OCI-LY7 (cell line): ENCODE measurements at regions not wholly inside any gene's neighbourhood (a gene's known extent, or its start where the extent isn't known, plus 50 kb on each side); places are given as distances from the start of the nearest gene placed in this dataset.

ENCODE experiments used
- BruUV-seq: library from RNA; stranded (reverse); fragments of 400-500 nt; replicated peaks from 2 replicates; lab custom pipeline; 2021; lab: Mats Ljungman, UMichigan
- CTCF ChIA-PET: fragments of 300-600 bp; sonication (Branson Sonifier 250); formaldehyde crosslinking; loops from one replicate; lab custom pipeline; 2022; ENCODE audit warnings: antibody characterized with exemption; ENCODE audit not compliant: unreplicated experiment; lab: Charles Lee
- POLR2A ChIA-PET: fragments of 300-600 bp; sonication (Branson Sonifier 250); formaldehyde crosslinking; loops from one replicate; lab custom pipeline; 2022; ENCODE audit warnings: antibody characterized with exemption; lab: Charles Lee
- DNase-seq: peaks from one replicate; pipeline ENCODE4 v3.0.0-alpha.2; 2015; ENCODE audit warnings: low spot score
- H2AFZ ChIP-seq: fragments of 200-600 bp; sonication (generic), shearing (Covaris generic); 2 replicates; pipeline ENCODE4 v1.6.1; 2014; ENCODE audit warnings: mild to moderate bottlenecking, antibody characterized with exemption, low read length, moderate library complexity
- H3K27ac ChIP-seq: fragments of 200-600 bp; sonication (generic); 2 replicates; pipeline ENCODE4 v1.5.1; 2014; ENCODE audit warnings: mixed run types, low read depth, mild to moderate bottlenecking, moderate library complexity, low read length, inconsistent platforms; ENCODE audit not compliant: poor library complexity, severe bottlenecking
- H3K36me3 ChIP-seq: fragments of 200-600 bp; sonication (generic); 2 replicates; pipeline ENCODE4 v1.6.1; 2014; ENCODE audit warnings: mild to moderate bottlenecking, antibody characterized with exemption, low read length, moderate library complexity, mixed read lengths; ENCODE audit not compliant: insufficient read depth
- H3K4me1 ChIP-seq: fragments of 200-600 bp; sonication (generic); 2 replicates; pipeline ENCODE4 v1.5.1; 2014; ENCODE audit warnings: mild to moderate bottlenecking, low read length; ENCODE audit not compliant: insufficient read depth, poor library complexity, severe bottlenecking
- H3K4me2 ChIP-seq: fragments of 200-600 bp; sonication (generic); 2 replicates; pipeline ENCODE4 v1.6.1; 2014; ENCODE audit warnings: mild to moderate bottlenecking, low read length
- H3K4me3 ChIP-seq: fragments of 200-600 bp; sonication (generic); 2 replicates; pipeline ENCODE4 v1.5.1; 2014; ENCODE audit warnings: mild to moderate bottlenecking, low read depth, low read length; ENCODE audit not compliant: poor library complexity, severe bottlenecking
- H3K79me2 ChIP-seq: fragments of 200-600 bp; sonication (generic); 2 replicates; pipeline ENCODE4 v1.6.1; 2016; ENCODE audit warnings: low read depth, mild to moderate bottlenecking, low read length, moderate library complexity, mixed read lengths; ENCODE audit not compliant: insufficient read depth
- H3K9me2 ChIP-seq: fragments of 200-600 bp; sonication (generic); 2 replicates; pipeline ENCODE4 v1.6.1; 2016; ENCODE audit warnings: mild to moderate bottlenecking, low read length, mixed read lengths; ENCODE audit not compliant: insufficient read depth
- H3K9me3 ChIP-seq: fragments of 200-600 bp; sonication (generic); 2 replicates; pipeline ENCODE4 v1.6.1; 2014; ENCODE audit warnings: mild to moderate bottlenecking, mixed run types, low read length, mixed read lengths
- H4K20me1 ChIP-seq: fragments of 200-600 bp; sonication (generic); 2 replicates; pipeline ENCODE4 v1.6.1; 2014; ENCODE audit warnings: mild to moderate bottlenecking, antibody characterized with exemption, low read length, moderate library complexity, mixed read lengths; ENCODE audit not compliant: insufficient read depth
- CTCF ChIP-seq: fragments of 200-600 bp; sonication (generic); conservative IDR thresholded peaks from 2 replicates; pipeline ENCODE4 v1.5.1; 2014; ENCODE audit warnings: mild to moderate bottlenecking, antibody characterized with exemption, low read length, moderate library complexity, mixed read lengths
- EZH2phosphoT487 ChIP-seq: fragments of 200-600 bp; sonication (generic); IDR thresholded peaks from 2 replicates; pipeline ENCODE4 v1.6.1; 2018; ENCODE audit warnings: low read depth, borderline replicate concordance, mild to moderate bottlenecking, mixed run types, antibody characterized with exemption, low read length, moderate library complexity, mixed read lengths
- intact Hi-C: fragments of 100-400 bp; cut with micrococcal nuclease; formaldehyde crosslinking; loops from one replicate; pipeline ENCODE4 v1.10.0; 2022; ENCODE audit not compliant: unreplicated experiment

GRCh38 chr9:102867488-102867887 is 127.6 kb upstream of the CYLC2 start:
- BruUV-seq: no TSS peak
- H3K9me2 ChIP-seq: no peaks in the 10 kb centered on the region
- no peaks in the 10 kb centered on the region for H3K9me3 ChIP-seq
- no peaks in the 10 kb centered on the region for H3K36me3 ChIP-seq
- no peak for TF ChIP-seq EZH2phosphoT487
- TF ChIP-seq CTCF: no peak
- H2AFZ ChIP-seq: no peak overlapping the region
- no peaks in the 10 kb centered on the region for H3K4me1 ChIP-seq
- ChIA-PET POLR2A (no interaction called here), CTCF (no interaction called here)
- intact Hi-C loops: no loop called here
- no peak overlapping the region for H3K4me3 ChIP-seq
- no peak for DNase-seq
- no peaks in the 10 kb centered on the region for H3K79me2 ChIP-seq
- no peaks in the 10 kb centered on the region for H4K20me1 ChIP-seq
- no peak overlapping the region for H3K4me2 ChIP-seq
- no peak overlapping the region for H3K27ac ChIP-seq

GRCh38 chr9:102862478-102862877 is 132.7 kb upstream of the CYLC2 start:
- intact Hi-C loops: no loop called here
- ChIA-PET POLR2A (no interaction called here), CTCF (no interaction called here)
- no peaks in the 10 kb centered on the region for H3K36me3 ChIP-seq
- no peaks in the 10 kb centered on the region for H4K20me1 ChIP-seq
- H3K4me3 ChIP-seq: no peak overlapping the region
- no peak overlapping the region for H3K27ac ChIP-seq
- H3K79me2 ChIP-seq: no peaks in the 10 kb centered on the region
- TF ChIP-seq CTCF (no peak), EZH2phosphoT487 (no peak)
- no peak overlapping the region for H3K4me2 ChIP-seq
- H3K9me2 ChIP-seq: no peaks in the 10 kb centered on the region
- DNase-seq: no peak
- no peaks in the 10 kb centered on the region for H3K4me1 ChIP-seq
- H3K9me3 ChIP-seq: no peaks in the 10 kb centered on the region
- BruUV-seq: no TSS peak
- H2AFZ ChIP-seq: no peak overlapping the region

GRCh38 chr9:102855641-102856040 is 139.5 kb upstream of the CYLC2 start:
- Histone ChIP-seq H3K4me2 (no peak overlapping the region), H3K9me2 (no peaks in the 10 kb centered on the region), H3K9me3 (no peaks in the 10 kb centered on the region), H3K4me3 (no peak overlapping the region), H2AFZ (no peak overlapping the region), H3K36me3 (no peaks in the 10 kb centered on the region), H3K79me2 (no peaks in the 10 kb centered on the region), H3K27ac (no peak overlapping the region), H4K20me1 (no peaks in the 10 kb centered on the region), H3K4me1 (no peaks in the 10 kb centered on the region)
- intact Hi-C loops: no loop called here
- DNase-seq: no peak
- no TSS peak for BruUV-seq
- ChIA-PET CTCF (no interaction called here), POLR2A (no interaction called here)
- TF ChIP-seq CTCF (no peak), EZH2phosphoT487 (no peak)
